OCI-LY7 (cell line): ENCODE measurements at regions not wholly inside any gene's neighbourhood (a gene's known extent, or its start where the extent isn't known, plus 50 kb on each side); places are given as distances from the start of the nearest gene placed in this dataset.

ENCODE experiments used
- BruUV-seq: library from RNA; stranded (reverse); fragments of 400-500 nt; replicated peaks from 2 replicates; lab custom pipeline; 2021; lab: Mats Ljungman, UMichigan
- CTCF ChIA-PET: fragments of 300-600 bp; sonication (Branson Sonifier 250); formaldehyde crosslinking; loops from one replicate; lab custom pipeline; 2022; ENCODE audit warnings: antibody characterized with exemption; ENCODE audit not compliant: unreplicated experiment; lab: Charles Lee
- POLR2A ChIA-PET: fragments of 300-600 bp; sonication (Branson Sonifier 250); formaldehyde crosslinking; loops from one replicate; lab custom pipeline; 2022; ENCODE audit warnings: antibody characterized with exemption; lab: Charles Lee
- DNase-seq: peaks from one replicate; pipeline ENCODE4 v3.0.0-alpha.2; 2015; ENCODE audit warnings: low spot score
- H2AFZ ChIP-seq: fragments of 200-600 bp; sonication (generic), shearing (Covaris generic); 2 replicates; pipeline ENCODE4 v1.6.1; 2014; ENCODE audit warnings: mild to moderate bottlenecking, antibody characterized with exemption, low read length, moderate library complexity
- H3K27ac ChIP-seq: fragments of 200-600 bp; sonication (generic); 2 replicates; pipeline ENCODE4 v1.5.1; 2014; ENCODE audit warnings: mixed run types, low read depth, mild to moderate bottlenecking, moderate library complexity, low read length, inconsistent platforms; ENCODE audit not compliant: poor library complexity, severe bottlenecking
- H3K36me3 ChIP-seq: fragments of 200-600 bp; sonication (generic); 2 replicates; pipeline ENCODE4 v1.6.1; 2014; ENCODE audit warnings: mild to moderate bottlenecking, antibody characterized with exemption, low read length, moderate library complexity, mixed read lengths; ENCODE audit not compliant: insufficient read depth
- H3K4me1 ChIP-seq: fragments of 200-600 bp; sonication (generic); 2 replicates; pipeline ENCODE4 v1.5.1; 2014; ENCODE audit warnings: mild to moderate bottlenecking, low read length; ENCODE audit not compliant: insufficient read depth, poor library complexity, severe bottlenecking
- H3K4me2 ChIP-seq: fragments of 200-600 bp; sonication (generic); 2 replicates; pipeline ENCODE4 v1.6.1; 2014; ENCODE audit warnings: mild to moderate bottlenecking, low read length
- H3K4me3 ChIP-seq: fragments of 200-600 bp; sonication (generic); 2 replicates; pipeline ENCODE4 v1.5.1; 2014; ENCODE audit warnings: mild to moderate bottlenecking, low read depth, low read length; ENCODE audit not compliant: poor library complexity, severe bottlenecking
- H3K79me2 ChIP-seq: fragments of 200-600 bp; sonication (generic); 2 replicates; pipeline ENCODE4 v1.6.1; 2016; ENCODE audit warnings: low read depth, mild to moderate bottlenecking, low read length, moderate library complexity, mixed read lengths; ENCODE audit not compliant: insufficient read depth
- H3K9me2 ChIP-seq: fragments of 200-600 bp; sonication (generic); 2 replicates; pipeline ENCODE4 v1.6.1; 2016; ENCODE audit warnings: mild to moderate bottlenecking, low read length, mixed read lengths; ENCODE audit not compliant: insufficient read depth
- H3K9me3 ChIP-seq: fragments of 200-600 bp; sonication (generic); 2 replicates; pipeline ENCODE4 v1.6.1; 2014; ENCODE audit warnings: mild to moderate bottlenecking, mixed run types, low read length, mixed read lengths
- H4K20me1 ChIP-seq: fragments of 200-600 bp; sonication (generic); 2 replicates; pipeline ENCODE4 v1.6.1; 2014; ENCODE audit warnings: mild to moderate bottlenecking, antibody characterized with exemption, low read length, moderate library complexity, mixed read lengths; ENCODE audit not compliant: insufficient read depth
- CTCF ChIP-seq: fragments of 200-600 bp; sonication (generic); conservative IDR thresholded peaks from 2 replicates; pipeline ENCODE4 v1.5.1; 2014; ENCODE audit warnings: mild to moderate bottlenecking, antibody characterized with exemption, low read length, moderate library complexity, mixed read lengths
- EZH2phosphoT487 ChIP-seq: fragments of 200-600 bp; sonication (generic); IDR thresholded peaks from 2 replicates; pipeline ENCODE4 v1.6.1; 2018; ENCODE audit warnings: low read depth, borderline replicate concordance, mild to moderate bottlenecking, mixed run types, antibody characterized with exemption, low read length, moderate library complexity, mixed read lengths
- intact Hi-C: fragments of 100-400 bp; cut with micrococcal nuclease; formaldehyde crosslinking; loops from one replicate; pipeline ENCODE4 v1.10.0; 2022; ENCODE audit not compliant: unreplicated experiment

DNA sequence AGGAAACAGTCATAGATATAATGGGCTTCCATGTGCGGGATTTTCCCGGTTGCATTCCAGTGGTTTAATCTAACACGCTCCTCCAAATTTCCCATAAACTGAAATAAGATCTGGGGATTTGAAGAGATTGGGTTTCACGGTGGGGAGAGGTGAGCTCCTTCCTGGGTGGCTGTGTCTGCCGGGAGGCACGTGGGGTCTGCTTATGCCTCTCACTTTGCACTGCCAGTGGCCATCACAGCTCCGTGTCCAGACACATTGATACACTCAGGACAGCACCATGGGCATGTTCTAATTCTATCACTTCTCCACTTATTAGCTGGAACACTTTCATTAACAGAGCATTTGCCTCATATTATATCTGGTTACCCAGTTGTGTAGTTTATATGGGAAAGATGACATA is 73.4 kb downstream of the SOX1 start:
- TF ChIP-seq CTCF (no peak), EZH2phosphoT487 (no peak)
- no peak for DNase-seq
- no peak overlapping the region for H3K27ac ChIP-seq
- H3K9me3 ChIP-seq, result no peaks in the 10 kb centered on the region
- no peaks in the 10 kb centered on the region for H3K79me2 ChIP-seq
- H3K36me3 ChIP-seq, result no peaks in the 10 kb centered on the region
- H2AFZ ChIP-seq, result no peak overlapping the region
- H3K4me3 ChIP-seq, result no peak overlapping the region
- no peak overlapping the region for H3K4me2 ChIP-seq
- intact Hi-C loops, result no loop called here
- H3K4me1 ChIP-seq, result no peaks in the 10 kb centered on the region
- no TSS peak for BruUV-seq
- H3K9me2 ChIP-seq, result no peaks in the 10 kb centered on the region
- no peaks in the 10 kb centered on the region for H4K20me1 ChIP-seq
- ChIA-PET POLR2A (no interaction called here), CTCF (no interaction called here)

DNA sequence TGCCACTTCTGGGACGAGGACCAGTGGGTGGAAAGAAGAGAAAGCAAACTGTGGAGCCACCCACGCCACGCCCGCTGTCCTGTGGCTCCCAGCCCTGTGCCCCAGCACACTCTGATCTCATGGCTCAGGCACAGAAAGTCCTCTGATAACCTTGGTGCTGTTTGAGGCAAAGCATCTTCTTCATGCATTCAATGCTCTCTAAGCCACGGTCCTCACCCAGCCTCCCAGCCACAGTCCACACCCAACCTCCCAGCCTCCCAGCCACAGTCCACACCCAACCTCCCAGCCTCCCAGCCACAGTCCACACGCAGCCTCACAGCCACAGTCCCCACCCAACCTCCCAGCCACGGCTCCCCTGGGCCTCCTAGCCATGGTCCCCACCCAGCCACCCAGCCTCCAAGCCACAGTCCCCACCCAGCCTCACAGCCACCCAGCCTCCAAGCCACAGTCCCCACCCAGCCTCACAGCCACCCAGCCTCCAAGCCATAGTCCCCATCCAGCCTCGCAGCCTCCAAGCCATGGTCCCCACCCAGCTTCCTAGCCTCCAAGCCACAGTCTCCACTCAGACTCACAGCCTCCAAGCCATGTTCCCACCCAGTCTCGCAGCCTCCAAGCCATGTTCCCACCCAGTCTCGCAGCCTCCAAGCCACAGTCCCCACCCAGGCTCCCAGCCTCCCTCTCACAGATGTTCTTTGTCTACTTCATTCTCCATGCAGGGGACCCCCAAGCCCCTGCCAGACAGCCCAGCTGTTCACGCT is 74.9 kb downstream of the SOX1 start:
- ChIA-PET CTCF (no interaction called here), POLR2A (no interaction called here)
- intact Hi-C loops, result no loop called here

More for the DNA sequence above, 74.9 kb downstream of the SOX1 start:
- Histone ChIP-seq H3K9me3 (no peaks in the 10 kb centered on the region), H3K9me2 (no peaks in the 10 kb centered on the region), H2AFZ (no peak overlapping the region), H3K4me1 (no peaks in the 10 kb centered on the region), H3K4me3 (no peak overlapping the region), H4K20me1 (no peaks in the 10 kb centered on the region), H3K27ac (no peak overlapping the region), H3K36me3 (no peaks in the 10 kb centered on the region), H3K79me2 (no peaks in the 10 kb centered on the region), H3K4me2 (no peak overlapping the region)
- no TSS peak for BruUV-seq
- TF ChIP-seq CTCF (no peak), EZH2phosphoT487 (no peak)
- no peak for DNase-seq
